Gastrocnemius medialis (tissue), 4 donors: ENCODE measurements at regions not wholly inside any gene's neighbourhood (a gene's known extent, or its start where the extent isn't known, plus 50 kb on each side); places are given as distances from the start of the nearest gene placed in this dataset.

Source experiments
- ATAC-seq, 2 donors: fragments of 150-250 bp; one replicate each; pipeline ENCODE4 v1.9.1; 2016
- DNase-seq, 2 donors: peaks; one replicate each; pipeline ENCODE4 v3.0.0-alpha.2; 2019
- H3K27ac ChIP-seq, 4 donors: fragments of 200-600 bp; sonication (generic); 1 replicate in 1 of 4; 2 replicates in 3 of 4; pipeline ENCODE4 v1.5.1; 2016 to 2018; ENCODE audit warnings: mild to moderate bottlenecking in 2 of 4, moderate library complexity in 1 of 4
- H3K27me3 ChIP-seq, 3 donors: fragments of 200-600 bp; sonication (generic) in 2 of 3; 1 replicate in 1 of 3; 2 replicates in 2 of 3; pipeline versions ENCODE4 v1.5.1 to v1.6.0; 2016 to 2019; ENCODE audit warnings: mild to moderate bottlenecking in 1 of 3, moderate library complexity in 1 of 3
- H3K36me3 ChIP-seq, 2 donors: fragments of 200-600 bp; sonication (generic) in 1 of 2; one replicate each; pipeline ENCODE4 v1.5.1; 2017 to 2018
- H3K4me1 ChIP-seq, 2 donors: fragments of 200-600 bp; sonication (generic) in 1 of 2; one replicate each; pipeline ENCODE4 v1.5.1; 2016 to 2017; ENCODE audit warnings: mild to moderate bottlenecking in 2 of 2
- H3K4me3 ChIP-seq, 4 donors: fragments of 200-600 bp; sonication (generic) in 3 of 4; 1 replicate in 1 of 4; 2 replicates in 3 of 4; pipeline ENCODE4 v1.5.1; 2016 to 2019; ENCODE audit warnings: mild to moderate bottlenecking in 2 of 4
- H3K9me3 ChIP-seq, 3 donors: fragments of 200-600 bp; sonication (generic) in 2 of 3; 1 replicate in 1 of 3; 2 replicates in 2 of 3; pipeline ENCODE4 v1.5.1; 2016 to 2019
- CTCF ChIP-seq, 5 experiments: fragments of 450-650 bp in 3 of 5; fragments of 200-600 bp in 2 of 5; sonication (generic) in 2 of 5; IDR thresholded peaks in 4 of 5; conservative IDR thresholded peaks in 1 of 5; 1 replicate in 4 of 5; 2 replicates in 1 of 5; pipeline ENCODE4 v1.5.1; 2016 to 2019; ENCODE audit warnings: antibody characterized with exemption in 5 of 5, mild to moderate bottlenecking in 3 of 5, moderate library complexity in 3 of 5
- POLR2A ChIP-seq, 2 donors: fragments of 450-650 bp; IDR thresholded peaks; one replicate each; pipeline ENCODE4 v1.6.1; 2017; ENCODE audit warnings: antibody characterized with exemption in 2 of 2, mild to moderate bottlenecking in 2 of 2, moderate library complexity in 2 of 2
- in situ Hi-C, 4 donors: fragments of 200-750 bp; cut with MboI; loops; one replicate each; pipeline versions ENCODE4 v1.15.0 to v1.8.0; 2017; ENCODE audit warnings: low sequenced_read_pairs in 4 of 4
- intact Hi-C: fragments of 100-400 bp; cut with DNase I; formaldehyde crosslinking; loops from one replicate; pipeline ENCODE4 v1.15.1; 2023; ENCODE audit warnings: low total_unique reads

GRCh38 chrX:114101081-114101480, 482.8 kb upstream of the HTR2C start:
- no peaks in the 10 kb centered on the region for H3K4me1 ChIP-seq
- TF ChIP-seq POLR2A (IDR thresholded peaks at IDR 0.05) (no peak), CTCF (IDR thresholded peaks at IDR 0.05 in 4 of 5, conservative IDR thresholded peaks at IDR 0.05 in 1 of 5) (no peak)
- H3K9me3 ChIP-seq: no peaks in the 10 kb centered on the region
- ATAC-seq: no peak
- no peak for DNase-seq
- no peak overlapping the region for H3K27ac ChIP-seq
- in situ Hi-C loops (no loop called here), intact Hi-C loops (no loop called here)
- no peaks in the 10 kb centered on the region for H3K27me3 ChIP-seq
- H3K36me3 ChIP-seq: no peaks in the 10 kb centered on the region
- no peak overlapping the region for H3K4me3 ChIP-seq

GRCh38 chrX:114097866-114098265, 486.0 kb upstream of the HTR2C start:
- intact Hi-C loops: no loop called here
- no peaks in the 10 kb centered on the region for H3K36me3 ChIP-seq
- H3K27me3 ChIP-seq: peaks cover 0 to 3% (median 0%) of the 10 kb centered on the region in 3 donors
- in situ Hi-C loops: no loop called here
- no peak overlapping the region for H3K27ac ChIP-seq
- H3K9me3 ChIP-seq: no peaks in the 10 kb centered on the region
- TF ChIP-seq POLR2A (IDR thresholded peaks at IDR 0.05) (no peak), CTCF (IDR thresholded peaks at IDR 0.05 in 4 of 5, conservative IDR thresholded peaks at IDR 0.05 in 1 of 5) (no peak)
- H3K4me1 ChIP-seq: no peaks in the 10 kb centered on the region
- DNase-seq (no peak), ATAC-seq (no peak)
- H3K4me3 ChIP-seq: no peak overlapping the region

GRCh38 chrX:114097427-114097826, 486.5 kb upstream of the HTR2C start:
- no peaks in the 10 kb centered on the region for H3K9me3 ChIP-seq
- H3K4me3 ChIP-seq: no peak overlapping the region
- H3K36me3 ChIP-seq: no peaks in the 10 kb centered on the region
- no peak overlapping the region for H3K27ac ChIP-seq
- DNase-seq (no peak), ATAC-seq (no peak)
- no peak for TF ChIP-seq POLR2A (IDR thresholded peaks at IDR 0.05)
- no peak for TF ChIP-seq CTCF (IDR thresholded peaks at IDR 0.05 in 4 of 5, conservative IDR thresholded peaks at IDR 0.05 in 1 of 5)
- in situ Hi-C loops (no loop called here), intact Hi-C loops (no loop called here)
- no peaks in the 10 kb centered on the region for H3K4me1 ChIP-seq
- H3K27me3 ChIP-seq: peaks cover 0 to 3% (median 0%) of the 10 kb centered on the region in 3 donors

- Histone ChIP-seq H3K27me3 (peaks cover 0 to 3% (median 0%) of the 10 kb centered on the region in 3 donors), H3K4me1 (no peaks in the 10 kb centered on the region), H3K36me3 (no peaks in the 10 kb centered on the region), H3K27ac (no peak overlapping the region), H3K9me3 (no peaks in the 10 kb centered on the region), H3K4me3 (no peak overlapping the region)
- TF ChIP-seq CTCF (IDR thresholded peaks at IDR 0.05 in 4 of 5, conservative IDR thresholded peaks at IDR 0.05 in 1 of 5) (no peak), POLR2A (IDR thresholded peaks at IDR 0.05) (no peak)
- in situ Hi-C loops: no loop called here
- ATAC-seq: no peak
- intact Hi-C loops: no loop called here
- DNase-seq: no peak
These were observed 488.1 kb upstream of the HTR2C start for GRCh38 chrX:114095789-114096188.

- intact Hi-C loops (no loop called here), in situ Hi-C loops (no loop called here)
- H3K36me3 ChIP-seq: no peaks in the 10 kb centered on the region
- no peaks in the 10 kb centered on the region for H3K9me3 ChIP-seq
- no peaks in the 10 kb centered on the region for H3K4me1 ChIP-seq
- H3K27ac ChIP-seq: no peak overlapping the region
- H3K27me3 ChIP-seq: no peaks in the 10 kb centered on the region
- TF ChIP-seq CTCF (IDR thresholded peaks at IDR 0.05 in 4 of 5, conservative IDR thresholded peaks at IDR 0.05 in 1 of 5) (no peak), POLR2A (IDR thresholded peaks at IDR 0.05) (no peak)
- DNase-seq: no peak
- H3K4me3 ChIP-seq: no peak overlapping the region
- no peak for ATAC-seq
These were observed 496.3 kb upstream of the HTR2C start for GRCh38 chrX:114087543-114087942.
